Loucy (cell line): ENCODE measurements at regions not wholly inside any gene's neighbourhood (a gene's known extent, or its start where the extent isn't known, plus 50 kb on each side); places are given as distances from the start of the nearest gene placed in this dataset.

ENCODE experiments used
- H2AFZ ChIP-seq: fragments of 200-600 bp; sonication (generic); 2 replicates; pipeline ENCODE4 v1.6.0; 2016; ENCODE audit warnings: antibody characterized with exemption, mild to moderate bottlenecking, low read length, moderate library complexity
- H3F3A ChIP-seq: fragments of 200-600 bp; 2 replicates; pipeline ENCODE4 v1.6.0; 2016; ENCODE audit warnings: antibody characterized with exemption, low read depth, mild to moderate bottlenecking
- H3K27me3 ChIP-seq: fragments of 200-600 bp; sonication (generic); 2 replicates; pipeline ENCODE4 v1.6.1; 2014; ENCODE audit warnings: low read length, mild to moderate bottlenecking; ENCODE audit not compliant: insufficient read depth, poor library complexity, severe bottlenecking
- H3K36me3 ChIP-seq: fragments of 200-600 bp; sonication (generic); 2 replicates; pipeline ENCODE4 v1.6.1; 2016; ENCODE audit warnings: low read length; ENCODE audit not compliant: insufficient read depth
- H3K4me1 ChIP-seq: fragments of 200-600 bp; sonication (generic); 2 replicates; pipeline ENCODE4 v1.5.1; 2014; ENCODE audit warnings: low read length, mild to moderate bottlenecking; ENCODE audit not compliant: insufficient read depth, poor library complexity, severe bottlenecking
- H3K4me2 ChIP-seq: fragments of 200-600 bp; sonication (generic); 2 replicates; pipeline ENCODE4 v1.6.0; 2014; ENCODE audit warnings: antibody characterized with exemption, low read length, low read depth, mild to moderate bottlenecking; ENCODE audit not compliant: poor library complexity, severe bottlenecking
- H3K4me3 ChIP-seq: fragments of 200-600 bp; sonication (generic); 2 replicates; pipeline ENCODE4 v1.5.1; 2014; ENCODE audit warnings: low read length, mild to moderate bottlenecking, mixed read lengths; ENCODE audit not compliant: poor library complexity, severe bottlenecking
- H3K79me2 ChIP-seq: fragments of 200-600 bp; sonication (generic); 2 replicates; pipeline ENCODE4 v1.6.1; 2014; ENCODE audit warnings: low read length; ENCODE audit not compliant: insufficient read depth
- H3K9ac ChIP-seq: fragments of 200-600 bp; sonication (generic); 2 replicates; pipeline ENCODE4 v1.6.0; 2014; ENCODE audit warnings: mild to moderate bottlenecking, low read depth, low read length, moderate library complexity; ENCODE audit not compliant: poor library complexity, severe bottlenecking
- H3K9me2 ChIP-seq: fragments of 200-600 bp; sonication (generic); replicated peaks from 2 replicates; pipeline ENCODE4 v1.6.1; 2016; ENCODE audit warnings: low read depth, low read length, mixed read lengths
- H3K9me3 ChIP-seq: fragments of 200-600 bp; sonication (generic); 2 replicates; pipeline ENCODE4 v1.6.1; 2014; ENCODE audit warnings: mild to moderate bottlenecking, antibody characterized with exemption, low read length, low read depth; ENCODE audit not compliant: insufficient read depth
- H4K20me1 ChIP-seq: fragments of 200-600 bp; sonication (generic); 2 replicates; pipeline ENCODE4 v1.6.0; 2014; ENCODE audit warnings: antibody characterized with exemption, low read length, mild to moderate bottlenecking; ENCODE audit not compliant: insufficient read depth, poor library complexity, severe bottlenecking
- EZH2phosphoT487 ChIP-seq: fragments of 200-600 bp; IDR thresholded peaks from 2 replicates; pipeline ENCODE4 v1.6.1; 2018; ENCODE audit warnings: antibody characterized with exemption, mild to moderate bottlenecking, moderate library complexity, borderline replicate concordance
- TF ChIP-seq, protein P1 (sequence below): fragments of 200-600 bp; sonication (generic); conservative IDR thresholded peaks from 2 replicates; pipeline ENCODE4 v1.5.1; 2014; ENCODE audit warnings: mild to moderate bottlenecking, antibody characterized with exemption, low read length

DNA sequence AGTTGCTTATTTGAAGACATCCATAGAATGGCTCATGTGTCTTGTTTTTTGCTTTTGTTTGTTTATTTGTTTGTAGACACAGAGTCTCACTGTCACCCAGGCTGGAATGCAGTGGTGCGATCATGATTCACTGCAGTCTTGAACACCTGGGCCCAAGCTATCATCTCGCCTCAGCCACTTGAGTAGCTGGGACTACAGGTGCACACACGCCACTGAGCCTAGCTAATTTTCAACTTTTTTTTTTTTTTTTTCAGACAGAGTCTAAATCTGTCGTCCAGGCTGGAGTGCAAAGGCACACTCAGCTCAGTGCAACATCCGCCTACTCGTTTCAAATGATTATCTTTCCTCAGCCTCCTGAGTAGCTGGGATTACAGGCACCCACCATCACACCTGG lies 83.3 kb upstream of the KLF6 start:
- H3K9ac ChIP-seq = no peak overlapping the region
- H3K36me3 ChIP-seq = no peaks in the 10 kb centered on the region
- H3K9me3 ChIP-seq = no peaks in the 10 kb centered on the region
- no peaks in the 10 kb centered on the region for H3K9me2 ChIP-seq
- H4K20me1 ChIP-seq = no peaks in the 10 kb centered on the region
- H3F3A ChIP-seq = no peaks in the 10 kb centered on the region
- H3K79me2 ChIP-seq = no peaks in the 10 kb centered on the region
- H3K4me1 ChIP-seq = no peaks in the 10 kb centered on the region
- no peak for TF ChIP-seq EZH2phosphoT487
- TF ChIP-seq, protein P1, sequence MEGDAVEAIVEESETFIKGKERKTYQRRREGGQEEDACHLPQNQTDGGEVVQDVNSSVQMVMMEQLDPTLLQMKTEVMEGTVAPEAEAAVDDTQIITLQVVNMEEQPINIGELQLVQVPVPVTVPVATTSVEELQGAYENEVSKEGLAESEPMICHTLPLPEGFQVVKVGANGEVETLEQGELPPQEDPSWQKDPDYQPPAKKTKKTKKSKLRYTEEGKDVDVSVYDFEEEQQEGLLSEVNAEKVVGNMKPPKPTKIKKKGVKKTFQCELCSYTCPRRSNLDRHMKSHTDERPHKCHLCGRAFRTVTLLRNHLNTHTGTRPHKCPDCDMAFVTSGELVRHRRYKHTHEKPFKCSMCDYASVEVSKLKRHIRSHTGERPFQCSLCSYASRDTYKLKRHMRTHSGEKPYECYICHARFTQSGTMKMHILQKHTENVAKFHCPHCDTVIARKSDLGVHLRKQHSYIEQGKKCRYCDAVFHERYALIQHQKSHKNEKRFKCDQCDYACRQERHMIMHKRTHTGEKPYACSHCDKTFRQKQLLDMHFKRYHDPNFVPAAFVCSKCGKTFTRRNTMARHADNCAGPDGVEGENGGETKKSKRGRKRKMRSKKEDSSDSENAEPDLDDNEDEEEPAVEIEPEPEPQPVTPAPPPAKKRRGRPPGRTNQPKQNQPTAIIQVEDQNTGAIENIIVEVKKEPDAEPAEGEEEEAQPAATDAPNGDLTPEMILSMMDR = no peak
- H2AFZ ChIP-seq = no peak overlapping the region
- no peak overlapping the region for H3K4me2 ChIP-seq
- no peaks in the 10 kb centered on the region for H3K27me3 ChIP-seq
- H3K4me3 ChIP-seq = no peak overlapping the region

DNA sequence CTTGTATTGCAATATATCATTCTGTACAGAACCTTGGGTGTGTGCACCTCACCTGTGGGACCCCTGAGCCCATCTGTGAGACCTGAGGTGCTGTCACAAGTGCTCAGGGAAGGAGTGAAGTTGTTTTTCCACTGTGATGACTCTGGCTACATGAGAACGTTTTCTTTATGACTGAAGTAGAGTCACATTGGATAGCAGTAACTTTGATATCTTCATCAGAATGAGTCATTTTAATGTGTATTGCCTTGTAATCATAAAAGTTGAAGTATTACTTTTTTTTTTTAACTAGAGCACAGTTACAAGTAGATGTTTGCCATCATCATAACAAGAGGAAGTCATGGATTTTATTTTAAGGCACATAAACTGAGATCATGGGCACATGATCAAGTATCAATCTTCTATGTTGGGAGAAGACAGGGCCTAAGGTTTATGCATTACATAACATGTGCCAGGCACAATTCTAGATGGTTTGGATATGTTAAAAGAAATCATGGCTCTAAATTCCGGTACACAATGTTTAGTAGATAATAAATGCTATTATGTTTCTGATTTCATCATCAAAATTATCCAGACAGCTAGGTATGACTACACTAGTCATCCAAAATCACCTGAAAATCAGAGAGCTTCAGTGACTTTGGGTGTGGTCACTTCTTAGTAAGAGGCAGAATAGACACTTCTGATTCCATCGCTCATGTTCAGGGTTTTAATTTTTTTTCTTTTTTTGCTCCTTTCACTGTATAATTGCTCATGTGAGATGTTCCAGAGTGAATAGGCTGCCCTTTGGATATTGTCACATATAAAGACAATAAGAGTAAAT lies 82.7 kb upstream of the KLF6 start:
- no peaks in the 10 kb centered on the region for H3K36me3 ChIP-seq
- no peaks in the 10 kb centered on the region for H3K27me3 ChIP-seq
- H3K9ac ChIP-seq = no peak overlapping the region
- H3F3A ChIP-seq = no peaks in the 10 kb centered on the region
- H3K9me2 ChIP-seq = no peaks in the 10 kb centered on the region
- H3K9me3 ChIP-seq = no peaks in the 10 kb centered on the region
- no peak overlapping the region for H2AFZ ChIP-seq
- no peak for TF ChIP-seq EZH2phosphoT487
- TF ChIP-seq, protein P1 = no peak
- H3K79me2 ChIP-seq = no peaks in the 10 kb centered on the region
- H3K4me3 ChIP-seq = no peak overlapping the region
- no peaks in the 10 kb centered on the region for H4K20me1 ChIP-seq
- H3K4me2 ChIP-seq = no peak overlapping the region
- no peaks in the 10 kb centered on the region for H3K4me1 ChIP-seq

DNA sequence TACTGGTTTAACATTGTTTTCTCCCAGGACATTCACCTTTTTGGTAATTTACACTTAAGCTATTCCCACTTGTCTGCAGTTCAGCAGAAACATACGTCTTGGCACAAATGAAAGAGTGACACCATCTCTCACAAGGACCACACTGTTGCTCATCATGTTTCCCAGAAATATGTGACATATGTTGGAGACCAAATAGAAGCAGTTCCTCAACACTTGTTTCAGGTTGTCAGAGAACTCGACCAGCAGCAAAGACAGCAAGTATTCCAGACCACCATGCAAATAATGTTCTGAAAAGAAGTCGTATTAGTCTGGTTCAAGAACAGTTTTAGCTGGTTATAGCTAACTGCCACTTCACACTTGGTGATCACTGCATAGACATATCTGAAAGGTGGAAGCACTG lies 81.3 kb upstream of the KLF6 start:
- H3K27me3 ChIP-seq = no peaks in the 10 kb centered on the region
- no peak overlapping the region for H3K4me2 ChIP-seq
- H4K20me1 ChIP-seq = no peaks in the 10 kb centered on the region
- no peak overlapping the region for H3K9ac ChIP-seq
- TF ChIP-seq, protein P1 = no peak
- no peak for TF ChIP-seq EZH2phosphoT487
- no peak overlapping the region for H3K4me3 ChIP-seq
- no peaks in the 10 kb centered on the region for H3K9me2 ChIP-seq
- no peaks in the 10 kb centered on the region for H3K36me3 ChIP-seq
- H3K9me3 ChIP-seq = no peaks in the 10 kb centered on the region
- H2AFZ ChIP-seq = no peak overlapping the region
- no peaks in the 10 kb centered on the region for H3K79me2 ChIP-seq
- H3K4me1 ChIP-seq = no peaks in the 10 kb centered on the region
- H3F3A ChIP-seq = no peaks in the 10 kb centered on the region
